DMS153 (cell line): ENCODE measurements at regions not wholly inside any gene's neighbourhood (a gene's known extent, or its start where the extent isn't known, plus 50 kb on each side); places are given as distances from the start of the nearest gene placed in this dataset.
"Not testable (repeated sequence)": the region's sequence is repeated elsewhere in the genome, so short reads cannot be mapped to it uniquely, and the experiment has no call there.

ENCODE experiments used
- DNase-seq: peaks from one replicate; lab custom pipeline; 2025; lab: John Stamatoyannopoulos, UW

DNA sequence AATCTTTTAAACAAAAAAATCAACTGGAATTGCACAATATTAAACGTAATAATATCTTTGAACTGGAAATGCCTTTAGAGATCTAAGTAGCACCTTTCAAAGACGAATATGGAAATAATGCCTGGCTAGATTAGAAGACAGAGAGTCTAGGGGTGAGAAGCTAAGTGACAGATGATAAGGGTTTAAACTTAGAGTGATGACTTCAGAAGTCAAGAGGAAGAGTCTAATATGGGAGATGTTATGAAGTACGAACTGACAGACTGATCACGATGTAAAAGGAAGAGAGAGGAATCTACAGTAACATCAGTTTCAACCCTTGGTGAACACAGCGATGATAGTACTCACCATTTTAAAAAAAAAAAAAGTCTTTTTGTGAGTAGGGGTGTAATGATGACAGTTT, 57.9 kb downstream of the HINT1 start:
- no peak for DNase-seq

- no peak for DNase-seq
These were observed 60.8 kb downstream of the HINT1 start for GRCh38 chr5:131104169-131104808.

DNA sequence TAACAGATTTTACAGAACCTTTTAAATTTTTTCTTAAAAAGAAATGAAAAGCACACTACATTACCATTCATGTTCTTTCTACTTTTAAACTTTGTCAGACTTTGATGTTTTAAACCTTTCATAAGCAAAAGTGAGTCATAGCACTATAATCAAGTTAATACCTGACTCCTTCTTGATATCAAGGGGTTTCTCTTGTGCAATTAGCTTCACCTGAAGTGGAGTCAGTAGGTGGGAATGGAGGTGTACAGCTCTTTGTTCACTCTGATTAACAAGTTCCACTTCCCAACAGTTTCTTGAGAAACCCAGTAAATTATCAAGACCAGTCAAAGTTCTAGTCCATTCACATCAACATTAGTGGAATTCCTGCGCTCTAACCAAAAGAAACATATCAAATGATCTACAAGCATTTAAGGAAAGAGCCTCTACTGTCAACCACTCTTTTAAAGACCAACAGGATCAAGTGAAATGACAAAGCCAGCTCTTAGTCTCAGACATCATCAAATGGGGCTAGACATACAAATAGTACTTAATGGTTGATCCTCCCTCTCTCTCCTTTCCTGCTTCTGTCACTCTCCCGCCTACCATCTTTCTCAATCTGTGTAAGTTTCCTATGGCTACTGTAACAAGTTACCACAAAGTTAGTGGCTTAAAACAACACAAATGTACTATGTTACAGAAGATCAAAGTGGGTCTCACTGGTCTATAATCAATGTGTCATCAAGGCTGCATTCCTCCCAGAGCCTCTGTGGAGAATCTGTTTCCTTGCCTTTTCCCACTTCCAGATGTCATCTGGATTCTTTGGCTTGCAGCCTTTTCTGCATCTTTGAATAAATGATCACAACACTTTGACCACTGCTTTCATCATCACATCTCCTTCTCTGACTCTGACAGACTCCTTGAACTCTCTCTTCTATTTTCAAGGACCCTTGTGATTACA, 68.0 kb downstream of the HINT1 start:
- no peak for DNase-seq

DNA sequence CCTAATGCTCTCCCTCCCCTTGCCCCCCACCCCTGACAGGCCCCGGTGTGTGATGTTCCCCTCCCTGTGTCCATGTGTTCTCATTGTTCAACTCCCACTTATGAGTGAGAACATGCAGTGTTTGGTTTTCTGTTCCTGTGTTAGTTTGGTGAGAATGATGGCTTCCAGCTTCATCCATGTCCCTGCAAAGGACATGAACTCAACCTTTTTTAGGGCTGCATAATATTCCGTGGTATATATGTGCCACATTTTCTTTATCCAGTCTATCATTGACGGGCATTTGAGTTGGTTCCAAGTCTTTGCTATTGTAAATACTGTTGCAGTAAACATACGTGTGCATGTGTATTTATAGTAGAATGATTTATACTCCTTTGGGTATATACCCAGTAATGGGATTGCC, 69.5 kb downstream of the HINT1 start:
- not testable (repeated sequence) for DNase-seq

- no peak for DNase-seq
These were observed 80.6 kb downstream of the HINT1 start for GRCh38 chr5:131084436-131084835.

GRCh38 chr5:131081913-131082488, 83.1 kb downstream of the HINT1 start:
- DNase-seq: no peak

GRCh38 chr5:131081374-131081773, 83.7 kb downstream of the HINT1 start:
- no peak for DNase-seq

- DNase-seq: no peak
These were observed 85.8 kb downstream of the HINT1 start for GRCh38 chr5:131079232-131079631.

DNA sequence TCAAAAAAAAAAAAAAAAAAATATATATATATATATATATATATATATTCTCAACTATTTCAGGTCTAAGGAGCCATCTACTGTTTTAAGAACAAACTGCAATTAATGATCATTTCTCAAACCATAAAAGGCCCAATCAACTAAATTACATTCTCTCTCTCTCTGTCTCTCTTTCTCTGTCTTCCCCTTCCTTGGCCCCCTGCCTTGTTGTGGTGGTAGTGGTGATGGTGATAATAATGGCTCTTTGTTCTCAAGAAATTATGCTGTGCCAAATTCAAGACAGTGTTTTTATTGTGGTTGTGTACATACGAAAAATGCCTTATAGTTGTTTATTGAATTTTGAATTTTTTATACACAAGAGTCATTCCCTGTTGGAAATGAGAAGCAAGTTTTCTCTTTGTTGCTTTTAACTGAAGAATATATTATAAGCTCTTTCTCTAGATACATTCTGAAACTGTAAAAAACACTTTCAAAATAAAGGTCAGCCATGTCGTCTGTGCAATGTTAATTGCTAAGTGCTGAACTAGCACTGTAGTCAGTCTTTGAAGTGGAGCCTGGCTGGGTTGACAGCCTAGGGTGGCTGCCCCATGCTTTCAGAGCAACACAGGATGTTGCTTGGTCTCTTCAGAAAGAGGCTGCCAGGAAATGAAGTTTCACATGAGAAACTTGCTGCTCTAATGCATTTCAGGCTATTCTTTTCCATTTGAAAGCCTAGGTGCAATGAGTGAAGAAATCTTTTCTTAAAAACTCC, 96.0 kb downstream of the HINT1 start:
- no peak for DNase-seq

- DNase-seq: no peak
These were observed 97.0 kb downstream of the HINT1 start for GRCh38 chr5:131068076-131068475.

DNA sequence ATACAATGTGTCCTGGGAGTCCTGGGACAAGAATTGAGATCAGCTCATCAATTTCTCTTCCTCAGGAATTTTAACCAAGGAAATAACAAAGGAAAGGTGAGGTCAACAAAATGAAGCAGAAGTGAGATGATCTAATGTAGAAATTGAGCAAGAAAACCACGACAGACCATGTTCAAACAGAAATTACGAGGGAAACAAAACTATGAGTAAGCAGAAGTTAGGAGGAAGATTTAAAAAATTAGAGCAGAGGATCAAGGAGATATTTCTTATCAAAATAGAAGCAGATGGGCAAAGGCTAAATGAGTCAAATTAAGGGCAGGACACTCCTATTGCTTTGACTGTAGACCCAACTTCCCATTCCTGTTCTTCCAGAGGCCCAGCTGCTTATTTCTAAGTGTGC, 97.4 kb downstream of the HINT1 start:
- DNase-seq: no peak

DNA sequence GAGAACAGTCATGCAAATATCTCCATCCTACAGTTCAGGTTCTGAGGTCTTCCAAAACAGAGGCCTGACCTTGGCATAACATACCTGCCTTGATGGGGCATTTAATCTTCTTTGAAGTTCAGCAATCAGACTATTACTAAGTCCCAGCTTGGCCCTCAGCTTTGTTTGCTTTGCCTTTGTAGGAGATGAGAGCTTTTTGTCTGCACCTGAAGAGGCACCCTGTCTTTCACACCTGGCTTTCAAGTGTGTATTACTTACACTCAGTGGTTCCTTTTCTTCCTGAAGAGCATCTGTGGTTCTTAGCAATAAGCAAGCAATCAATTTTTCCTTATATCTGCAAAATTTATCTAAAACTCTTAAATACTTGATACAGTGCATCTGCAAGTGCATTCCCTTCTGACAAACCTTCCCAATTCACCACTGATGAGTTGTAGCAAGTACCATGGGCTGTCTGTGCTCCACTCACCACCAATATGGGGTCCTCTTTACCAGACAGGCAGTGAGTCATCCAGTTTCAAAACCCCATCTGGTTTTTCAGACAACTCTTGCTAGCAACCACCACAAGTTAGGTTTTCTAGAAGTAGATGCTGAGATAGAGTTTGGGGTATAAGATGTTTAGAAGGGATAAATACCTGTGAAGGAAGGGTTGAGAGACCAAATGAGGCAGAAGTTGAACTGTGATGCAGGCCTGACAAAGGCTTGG, 100.2 kb downstream of the HINT1 start:
- no peak for DNase-seq

DNA sequence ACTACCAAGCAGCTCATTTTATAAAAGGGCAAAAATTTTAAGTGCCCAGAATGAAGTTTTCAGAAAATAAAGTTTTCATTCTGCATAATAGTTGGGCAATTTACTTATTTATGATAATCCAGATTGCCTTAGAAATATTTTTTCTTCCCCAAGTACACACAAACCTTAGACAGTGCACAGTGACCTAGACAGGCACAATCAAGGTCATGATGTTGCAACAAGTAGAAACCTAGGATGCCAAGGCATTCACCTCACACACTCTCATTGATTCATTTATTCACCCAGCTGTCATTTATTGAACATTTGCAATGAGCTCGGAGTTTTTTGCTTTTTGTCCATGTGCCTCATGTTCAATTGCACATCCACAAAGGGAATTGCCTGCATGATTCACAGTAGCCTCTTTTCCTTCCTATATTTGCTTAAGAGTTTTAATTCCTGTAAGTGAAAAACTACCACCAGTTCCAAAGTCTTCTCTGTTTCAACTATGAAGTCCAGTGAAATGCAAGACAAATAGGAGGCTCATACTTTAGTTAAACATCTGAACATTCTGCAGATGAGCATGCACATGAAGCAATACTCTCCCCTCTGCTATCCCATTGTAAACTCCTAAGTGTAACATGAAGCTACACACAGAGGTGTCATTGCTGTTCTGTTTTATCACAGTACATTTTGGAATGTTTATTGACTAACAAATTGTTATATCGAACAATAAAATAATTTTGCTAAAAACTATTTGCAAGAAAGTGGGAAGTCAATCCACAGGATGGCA, 122.9 kb downstream of the HINT1 start:
- no peak for DNase-seq

DNA sequence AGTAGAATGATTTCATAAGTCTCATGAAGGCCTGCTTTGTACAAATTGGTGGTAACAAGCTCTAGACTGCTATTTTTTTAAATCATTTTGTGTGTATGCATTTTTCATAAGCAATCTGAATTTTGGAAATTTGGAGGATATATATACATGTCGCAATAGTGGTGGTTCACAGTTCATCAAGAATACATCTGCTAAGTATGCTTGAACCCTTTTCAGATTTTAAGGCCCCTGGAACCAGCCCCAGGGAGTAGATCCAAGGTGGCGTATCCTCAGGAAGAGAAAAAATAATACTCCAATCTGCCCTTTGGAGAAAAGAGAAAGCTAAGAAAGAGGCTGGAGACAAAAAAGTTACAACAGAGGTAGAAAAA, 141.6 kb downstream of the HINT1 start:
- DNase-seq: no peak

- no peak for DNase-seq
These were observed 142.1 kb downstream of the HINT1 start for GRCh38 chr5:131022811-131023497.

DNA sequence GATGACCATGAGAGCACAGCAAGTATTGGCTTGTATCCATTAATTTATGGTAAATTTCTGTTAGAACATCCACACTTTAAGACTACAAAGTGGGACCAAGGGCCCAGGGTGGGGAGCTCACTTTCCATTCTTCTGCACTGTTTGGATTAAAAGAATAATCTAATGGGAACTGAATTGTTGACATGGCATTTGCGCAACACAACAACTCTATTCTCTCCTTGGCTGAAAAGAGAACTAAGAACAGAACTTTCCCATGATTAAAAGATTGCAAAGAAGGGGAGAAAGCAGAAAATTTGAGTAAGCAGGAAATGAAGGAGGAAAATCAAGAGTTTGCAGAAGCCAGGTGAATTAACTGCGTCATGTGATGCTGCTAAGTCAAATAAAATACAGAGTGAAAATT, 143.4 kb downstream of the HINT1 start:
- no peak for DNase-seq

DNA sequence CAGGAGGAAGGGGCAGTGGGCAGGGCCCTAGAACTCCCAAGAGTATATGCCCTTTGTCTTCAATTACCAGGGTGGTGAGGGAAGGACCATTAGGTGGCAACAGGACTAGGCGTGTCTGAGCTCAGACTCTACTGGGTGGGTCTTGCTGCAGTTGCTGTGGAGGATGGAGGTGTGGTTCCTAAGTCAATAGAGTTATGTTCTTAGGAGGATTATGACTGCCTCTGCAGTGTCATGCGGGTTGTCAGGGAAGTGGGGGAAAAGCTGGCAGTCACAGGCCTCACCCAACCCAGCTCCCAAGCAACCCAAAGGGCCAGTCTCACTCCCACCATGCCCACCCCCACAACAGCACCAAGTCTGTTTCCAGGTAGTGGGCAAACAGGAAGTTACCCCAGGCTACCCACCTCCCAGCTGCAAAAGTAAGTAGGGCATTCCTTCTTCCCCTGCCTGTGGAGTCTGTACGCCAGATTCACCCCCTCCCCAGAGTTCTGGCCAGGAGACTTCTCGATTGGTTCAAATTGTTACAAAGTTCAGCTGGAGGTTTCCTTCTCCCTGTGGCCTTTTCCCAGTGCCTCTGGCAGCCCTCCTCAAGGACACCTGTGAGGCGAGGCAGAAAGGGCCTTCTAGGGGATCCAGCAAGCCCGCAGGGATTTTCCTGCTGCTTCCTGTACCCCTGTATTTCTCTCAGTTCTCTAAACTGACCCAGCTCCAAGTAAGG, 145.3 kb downstream of the HINT1 start:
- DNase-seq: no peak

DNA sequence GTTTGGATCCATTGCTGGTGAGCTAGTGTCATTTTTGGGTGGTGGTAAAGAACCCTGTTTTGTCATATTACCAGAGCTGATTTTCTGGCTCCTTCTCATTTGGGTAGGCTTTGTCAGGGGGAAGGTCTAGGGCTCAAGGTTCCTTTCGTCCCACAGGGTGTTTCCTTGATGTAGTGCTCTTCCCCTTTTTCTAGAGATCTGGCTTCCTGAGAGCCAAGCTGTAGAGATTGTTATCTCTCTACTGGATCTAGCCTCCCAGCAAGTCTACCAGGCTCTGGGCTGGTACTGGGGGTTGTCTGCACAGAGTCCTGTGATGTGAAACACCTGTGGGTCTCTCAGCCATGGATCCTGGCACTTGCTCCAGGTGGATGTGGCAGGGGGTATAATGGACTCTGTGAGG, 145.9 kb downstream of the HINT1 start:
- no peak for DNase-seq

DNA sequence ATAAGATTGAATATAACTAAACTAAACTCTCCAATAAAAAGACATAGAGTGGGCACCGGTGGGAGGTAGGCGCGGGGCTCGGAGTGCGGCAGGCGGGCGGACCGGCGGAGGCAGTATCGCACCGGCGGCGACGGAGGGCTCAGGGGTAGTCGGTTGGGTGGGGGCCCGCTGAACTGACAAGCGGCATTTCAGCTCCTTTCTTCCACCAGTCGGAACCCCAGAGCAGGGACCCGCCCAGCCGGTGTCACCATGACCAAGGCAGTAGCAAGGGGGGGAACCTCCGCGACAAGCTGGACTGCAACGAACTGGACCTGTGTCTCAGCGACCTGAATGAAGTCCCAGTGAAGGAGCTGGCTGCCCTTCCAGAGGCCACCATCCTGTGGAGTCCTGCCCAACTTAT, 156.7 kb downstream of the HINT1 start:
- no peak for DNase-seq
